GM23338 (cell line): ENCODE measurements at regions not wholly inside any gene's neighbourhood (a gene's known extent, or its start where the extent isn't known, plus 50 kb on each side); places are given as distances from the start of the nearest gene placed in this dataset.

Experiments used
- ATAC-seq: fragments of 200-7000 bp; cut with Tn5 transposase; 3 replicates; pipeline ENCODE4 v1.9.1; 2020
- DNase-seq: peaks from one replicate; pipeline ENCODE4 v3.0.0-alpha.2; 2015; ENCODE audit warnings: low spot score
- H2AFZ ChIP-seq: fragments of 200-600 bp; sonication (generic); 2 replicates; pipeline ENCODE4 v1.8.0; 2016; ENCODE audit warnings: antibody characterized with exemption, mild to moderate bottlenecking, moderate library complexity
- H3F3A ChIP-seq: fragments of 200-600 bp; sonication (generic); replicated peaks from 2 replicates; pipeline ENCODE4 v1.8.0; 2017; ENCODE audit warnings: antibody characterized with exemption, mixed run types, low read depth
- H3K27ac ChIP-seq: fragments of 200-600 bp; sonication (generic); 2 replicates; pipeline ENCODE4 v1.6.1; 2016; ENCODE audit warnings: low read depth
- H3K27me3 ChIP-seq: fragments of 200-600 bp; sonication (generic); 2 replicates; pipeline ENCODE4 v1.8.0; 2016; ENCODE audit warnings: mild to moderate bottlenecking, mixed run types, moderate library complexity; ENCODE audit not compliant: insufficient read depth
- H3K36me3 ChIP-seq: fragments of 200-600 bp; sonication (generic); 2 replicates; pipeline ENCODE4 v1.8.0; 2016; ENCODE audit warnings: mild to moderate bottlenecking; ENCODE audit not compliant: insufficient read depth
- H3K4me1 ChIP-seq: fragments of 200-600 bp; sonication (generic); 2 replicates; pipeline ENCODE4 v1.8.0; 2016; ENCODE audit warnings: mild to moderate bottlenecking, moderate library complexity; ENCODE audit not compliant: insufficient read depth
- H3K4me2 ChIP-seq: fragments of 200-600 bp; sonication (generic); 2 replicates; pipeline ENCODE4 v1.7.1; 2017; ENCODE audit warnings: mixed run types
- H3K4me3 ChIP-seq: fragments of 200-600 bp; sonication (generic); 2 replicates; pipeline ENCODE4 v1.6.1; 2016; ENCODE audit warnings: mixed run types
- H3K79me2 ChIP-seq: fragments of 200-600 bp; sonication (generic); replicated peaks from 2 replicates; pipeline ENCODE4 v1.8.0; 2017; ENCODE audit warnings: mild to moderate bottlenecking; ENCODE audit not compliant: insufficient read depth
- H3K9me2 ChIP-seq: fragments of 200-600 bp; sonication (generic); 2 replicates; pipeline ENCODE4 v1.8.0; 2017; ENCODE audit not compliant: insufficient read depth
- H4K20me1 ChIP-seq: fragments of 200-600 bp; sonication (generic); replicated peaks from 2 replicates; pipeline ENCODE4 v1.8.0; 2017; ENCODE audit warnings: mild to moderate bottlenecking; ENCODE audit not compliant: insufficient read depth
- H3K27ac Mint-ChIP-seq: 2 replicates; pipeline ENCODE4 v1.8.0; 2020; ENCODE audit warnings: inconsistent platforms, mild to moderate bottlenecking, moderate library complexity, mixed read lengths
- H3K27me3 Mint-ChIP-seq: 3 replicates; pipeline ENCODE4 v1.8.0; 2022; ENCODE audit warnings: low read depth, mild to moderate bottlenecking, moderate library complexity, mixed read lengths, inconsistent platforms; ENCODE audit not compliant: insufficient read depth, poor library complexity
- H3K36me3 Mint-ChIP-seq: 3 replicates; pipeline ENCODE4 v1.8.0; 2021; ENCODE audit warnings: low read depth, mild to moderate bottlenecking, inconsistent platforms, moderate library complexity, mixed read lengths
- H3K4me1 Mint-ChIP-seq: 3 replicates; pipeline ENCODE4 v1.8.0; 2020; ENCODE audit warnings: mild to moderate bottlenecking, inconsistent platforms, mixed read lengths
- H3K4me3 Mint-ChIP-seq: 3 replicates; pipeline ENCODE4 v1.8.0; 2021; ENCODE audit warnings: moderate library complexity, mild to moderate bottlenecking, inconsistent platforms, mixed read lengths
- H3K9me3 Mint-ChIP-seq: 3 replicates; pipeline ENCODE4 v1.8.0; 2020; ENCODE audit warnings: moderate library complexity, mild to moderate bottlenecking, inconsistent platforms, mixed read lengths
- CREB1 ChIP-seq: fragments of 250-450 bp; sonication (Bioruptor Pico); IDR thresholded peaks from 2 replicates; pipeline ENCODE4 v1.5.0; 2020; ENCODE audit warnings: low read depth, mild to moderate bottlenecking, moderate library complexity
- EZH2 ChIP-seq: fragments of 200-600 bp; sonication (generic); IDR thresholded peaks from one replicate; pipeline ENCODE4 v1.8.0; 2017; ENCODE audit warnings: antibody characterized with exemption, mild to moderate bottlenecking, low read depth; ENCODE audit not compliant: unreplicated experiment
- JUNB ChIP-seq: IDR thresholded peaks from one replicate; pipeline ENCODE4 v1.6.1; 2016; ENCODE audit warnings: antibody characterized with exemption; ENCODE audit not compliant: unreplicated experiment
- NANOG ChIP-seq: IDR thresholded peaks from 2 replicates; pipeline ENCODE4 v1.6.1; 2016; ENCODE audit warnings: antibody characterized with exemption, borderline replicate concordance
- POLR2AphosphoS5 ChIP-seq: IDR thresholded peaks from 2 replicates; pipeline ENCODE4 v1.6.1; 2016; ENCODE audit warnings: antibody characterized with exemption, low read depth
- STAT1 ChIP-seq: IDR thresholded peaks from one replicate; pipeline ENCODE4 v1.6.1; 2016; ENCODE audit warnings: antibody characterized with exemption; ENCODE audit not compliant: unreplicated experiment
- ZNF331 ChIP-seq: fragments of 250-450 bp; sonication (Bioruptor Pico); IDR thresholded peaks from 2 replicates; pipeline ENCODE4 v1.5.0; 2020; ENCODE audit warnings: low read depth, mild to moderate bottlenecking, moderate library complexity
- TF ChIP-seq, protein P1 (sequence below), 2 experiments: fragments of 200-600 bp in 1 of 2; sonication (generic) in 1 of 2; conservative IDR thresholded peaks; 2 replicates each; pipeline versions ENCODE4 v1.5.1 to v1.6.1; 2016 to 2017; ENCODE audit warnings: antibody characterized with exemption in 2 of 2, low read depth in 2 of 2, mild to moderate bottlenecking in 2 of 2, moderate library complexity in 1 of 2
- TF ChIP-seq, protein P2 (sequence below): IDR thresholded peaks from 2 replicates; pipeline ENCODE4 v1.6.1; 2016; ENCODE audit warnings: antibody characterized with exemption
- TF ChIP-seq, protein P3 (sequence below): IDR thresholded peaks from one replicate; pipeline ENCODE4 v1.6.1; 2018; ENCODE audit warnings: antibody characterized with exemption; ENCODE audit not compliant: unreplicated experiment
- TF ChIP-seq, protein P4 (sequence below): fragments of 250-450 bp; sonication (Bioruptor Pico); IDR thresholded peaks from 2 replicates; pipeline ENCODE4 v1.5.0; 2020; ENCODE audit warnings: mild to moderate bottlenecking, moderate library complexity

DNA sequence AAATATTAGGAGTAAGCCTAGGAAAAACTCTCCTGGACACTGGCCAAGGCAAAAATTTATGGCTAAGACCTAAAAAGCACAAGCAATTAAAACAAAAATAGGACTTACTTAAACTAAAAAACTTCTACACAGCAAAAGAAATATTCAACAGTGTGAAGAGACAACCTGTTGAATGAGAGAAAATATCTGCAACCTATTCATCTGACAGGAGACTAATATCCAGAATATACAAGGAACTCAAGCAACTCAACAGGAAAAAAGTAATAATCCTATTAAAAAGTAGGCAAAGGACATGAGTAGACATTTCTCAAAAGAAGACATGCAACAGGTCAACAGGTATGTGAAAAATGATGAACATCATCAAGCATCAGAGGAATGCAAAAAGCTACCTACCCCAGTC, 431.1 kb downstream of the ZEB2 start:
- no peaks in the 10 kb centered on the region for H4K20me1 ChIP-seq
- no peak overlapping the region for H3K27ac ChIP-seq
- H3F3A ChIP-seq, result no peaks in the 10 kb centered on the region
- no peaks in the 10 kb centered on the region; the same call in 1 of the 2 replicates for H3K9me2 ChIP-seq
- H2AFZ ChIP-seq, result no peak overlapping the region
- Mint-ChIP-seq H3K36me3 (peaks cover 5% of the 10 kb centered on the region; the same call in 1 of the 3 replicates), H3K4me1 (no peaks in the 10 kb centered on the region), H3K9me3 (no peaks in the 10 kb centered on the region), H3K27me3 (no peaks in the 10 kb centered on the region), H3K27ac (no peak overlapping the region), H3K4me3 (no peak overlapping the region)
- no peaks in the 10 kb centered on the region for H3K4me1 ChIP-seq
- ATAC-seq (no peak), DNase-seq (no peak)
- no peak for TF ChIP-seq POLR2AphosphoS5
- TF ChIP-seq, protein P1, sequence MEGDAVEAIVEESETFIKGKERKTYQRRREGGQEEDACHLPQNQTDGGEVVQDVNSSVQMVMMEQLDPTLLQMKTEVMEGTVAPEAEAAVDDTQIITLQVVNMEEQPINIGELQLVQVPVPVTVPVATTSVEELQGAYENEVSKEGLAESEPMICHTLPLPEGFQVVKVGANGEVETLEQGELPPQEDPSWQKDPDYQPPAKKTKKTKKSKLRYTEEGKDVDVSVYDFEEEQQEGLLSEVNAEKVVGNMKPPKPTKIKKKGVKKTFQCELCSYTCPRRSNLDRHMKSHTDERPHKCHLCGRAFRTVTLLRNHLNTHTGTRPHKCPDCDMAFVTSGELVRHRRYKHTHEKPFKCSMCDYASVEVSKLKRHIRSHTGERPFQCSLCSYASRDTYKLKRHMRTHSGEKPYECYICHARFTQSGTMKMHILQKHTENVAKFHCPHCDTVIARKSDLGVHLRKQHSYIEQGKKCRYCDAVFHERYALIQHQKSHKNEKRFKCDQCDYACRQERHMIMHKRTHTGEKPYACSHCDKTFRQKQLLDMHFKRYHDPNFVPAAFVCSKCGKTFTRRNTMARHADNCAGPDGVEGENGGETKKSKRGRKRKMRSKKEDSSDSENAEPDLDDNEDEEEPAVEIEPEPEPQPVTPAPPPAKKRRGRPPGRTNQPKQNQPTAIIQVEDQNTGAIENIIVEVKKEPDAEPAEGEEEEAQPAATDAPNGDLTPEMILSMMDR (conservative IDR thresholded peaks at IDR 0.05; ENCODE audit: low read depth in 2 of 2), result no peak
- TF ChIP-seq NANOG, result no peak
- no peak for TF ChIP-seq CREB1 (CRISPR knock-in tag)
- TF ChIP-seq JUNB, result no peak
- no peak for TF ChIP-seq STAT1
- no peak for TF ChIP-seq EZH2
- TF ChIP-seq, protein P2, sequence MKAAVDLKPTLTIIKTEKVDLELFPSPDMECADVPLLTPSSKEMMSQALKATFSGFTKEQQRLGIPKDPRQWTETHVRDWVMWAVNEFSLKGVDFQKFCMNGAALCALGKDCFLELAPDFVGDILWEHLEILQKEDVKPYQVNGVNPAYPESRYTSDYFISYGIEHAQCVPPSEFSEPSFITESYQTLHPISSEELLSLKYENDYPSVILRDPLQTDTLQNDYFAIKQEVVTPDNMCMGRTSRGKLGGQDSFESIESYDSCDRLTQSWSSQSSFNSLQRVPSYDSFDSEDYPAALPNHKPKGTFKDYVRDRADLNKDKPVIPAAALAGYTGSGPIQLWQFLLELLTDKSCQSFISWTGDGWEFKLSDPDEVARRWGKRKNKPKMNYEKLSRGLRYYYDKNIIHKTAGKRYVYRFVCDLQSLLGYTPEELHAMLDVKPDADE, result no peak
- no peak for TF ChIP-seq ZNF331
- TF ChIP-seq, protein P3, sequence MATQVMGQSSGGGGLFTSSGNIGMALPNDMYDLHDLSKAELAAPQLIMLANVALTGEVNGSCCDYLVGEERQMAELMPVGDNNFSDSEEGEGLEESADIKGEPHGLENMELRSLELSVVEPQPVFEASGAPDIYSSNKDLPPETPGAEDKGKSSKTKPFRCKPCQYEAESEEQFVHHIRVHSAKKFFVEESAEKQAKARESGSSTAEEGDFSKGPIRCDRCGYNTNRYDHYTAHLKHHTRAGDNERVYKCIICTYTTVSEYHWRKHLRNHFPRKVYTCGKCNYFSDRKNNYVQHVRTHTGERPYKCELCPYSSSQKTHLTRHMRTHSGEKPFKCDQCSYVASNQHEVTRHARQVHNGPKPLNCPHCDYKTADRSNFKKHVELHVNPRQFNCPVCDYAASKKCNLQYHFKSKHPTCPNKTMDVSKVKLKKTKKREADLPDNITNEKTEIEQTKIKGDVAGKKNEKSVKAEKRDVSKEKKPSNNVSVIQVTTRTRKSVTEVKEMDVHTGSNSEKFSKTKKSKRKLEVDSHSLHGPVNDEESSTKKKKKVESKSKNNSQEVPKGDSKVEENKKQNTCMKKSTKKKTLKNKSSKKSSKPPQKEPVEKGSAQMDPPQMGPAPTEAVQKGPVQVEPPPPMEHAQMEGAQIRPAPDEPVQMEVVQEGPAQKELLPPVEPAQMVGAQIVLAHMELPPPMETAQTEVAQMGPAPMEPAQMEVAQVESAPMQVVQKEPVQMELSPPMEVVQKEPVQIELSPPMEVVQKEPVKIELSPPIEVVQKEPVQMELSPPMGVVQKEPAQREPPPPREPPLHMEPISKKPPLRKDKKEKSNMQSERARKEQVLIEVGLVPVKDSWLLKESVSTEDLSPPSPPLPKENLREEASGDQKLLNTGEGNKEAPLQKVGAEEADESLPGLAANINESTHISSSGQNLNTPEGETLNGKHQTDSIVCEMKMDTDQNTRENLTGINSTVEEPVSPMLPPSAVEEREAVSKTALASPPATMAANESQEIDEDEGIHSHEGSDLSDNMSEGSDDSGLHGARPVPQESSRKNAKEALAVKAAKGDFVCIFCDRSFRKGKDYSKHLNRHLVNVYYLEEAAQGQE, result no peak
- TF ChIP-seq, protein P4, sequence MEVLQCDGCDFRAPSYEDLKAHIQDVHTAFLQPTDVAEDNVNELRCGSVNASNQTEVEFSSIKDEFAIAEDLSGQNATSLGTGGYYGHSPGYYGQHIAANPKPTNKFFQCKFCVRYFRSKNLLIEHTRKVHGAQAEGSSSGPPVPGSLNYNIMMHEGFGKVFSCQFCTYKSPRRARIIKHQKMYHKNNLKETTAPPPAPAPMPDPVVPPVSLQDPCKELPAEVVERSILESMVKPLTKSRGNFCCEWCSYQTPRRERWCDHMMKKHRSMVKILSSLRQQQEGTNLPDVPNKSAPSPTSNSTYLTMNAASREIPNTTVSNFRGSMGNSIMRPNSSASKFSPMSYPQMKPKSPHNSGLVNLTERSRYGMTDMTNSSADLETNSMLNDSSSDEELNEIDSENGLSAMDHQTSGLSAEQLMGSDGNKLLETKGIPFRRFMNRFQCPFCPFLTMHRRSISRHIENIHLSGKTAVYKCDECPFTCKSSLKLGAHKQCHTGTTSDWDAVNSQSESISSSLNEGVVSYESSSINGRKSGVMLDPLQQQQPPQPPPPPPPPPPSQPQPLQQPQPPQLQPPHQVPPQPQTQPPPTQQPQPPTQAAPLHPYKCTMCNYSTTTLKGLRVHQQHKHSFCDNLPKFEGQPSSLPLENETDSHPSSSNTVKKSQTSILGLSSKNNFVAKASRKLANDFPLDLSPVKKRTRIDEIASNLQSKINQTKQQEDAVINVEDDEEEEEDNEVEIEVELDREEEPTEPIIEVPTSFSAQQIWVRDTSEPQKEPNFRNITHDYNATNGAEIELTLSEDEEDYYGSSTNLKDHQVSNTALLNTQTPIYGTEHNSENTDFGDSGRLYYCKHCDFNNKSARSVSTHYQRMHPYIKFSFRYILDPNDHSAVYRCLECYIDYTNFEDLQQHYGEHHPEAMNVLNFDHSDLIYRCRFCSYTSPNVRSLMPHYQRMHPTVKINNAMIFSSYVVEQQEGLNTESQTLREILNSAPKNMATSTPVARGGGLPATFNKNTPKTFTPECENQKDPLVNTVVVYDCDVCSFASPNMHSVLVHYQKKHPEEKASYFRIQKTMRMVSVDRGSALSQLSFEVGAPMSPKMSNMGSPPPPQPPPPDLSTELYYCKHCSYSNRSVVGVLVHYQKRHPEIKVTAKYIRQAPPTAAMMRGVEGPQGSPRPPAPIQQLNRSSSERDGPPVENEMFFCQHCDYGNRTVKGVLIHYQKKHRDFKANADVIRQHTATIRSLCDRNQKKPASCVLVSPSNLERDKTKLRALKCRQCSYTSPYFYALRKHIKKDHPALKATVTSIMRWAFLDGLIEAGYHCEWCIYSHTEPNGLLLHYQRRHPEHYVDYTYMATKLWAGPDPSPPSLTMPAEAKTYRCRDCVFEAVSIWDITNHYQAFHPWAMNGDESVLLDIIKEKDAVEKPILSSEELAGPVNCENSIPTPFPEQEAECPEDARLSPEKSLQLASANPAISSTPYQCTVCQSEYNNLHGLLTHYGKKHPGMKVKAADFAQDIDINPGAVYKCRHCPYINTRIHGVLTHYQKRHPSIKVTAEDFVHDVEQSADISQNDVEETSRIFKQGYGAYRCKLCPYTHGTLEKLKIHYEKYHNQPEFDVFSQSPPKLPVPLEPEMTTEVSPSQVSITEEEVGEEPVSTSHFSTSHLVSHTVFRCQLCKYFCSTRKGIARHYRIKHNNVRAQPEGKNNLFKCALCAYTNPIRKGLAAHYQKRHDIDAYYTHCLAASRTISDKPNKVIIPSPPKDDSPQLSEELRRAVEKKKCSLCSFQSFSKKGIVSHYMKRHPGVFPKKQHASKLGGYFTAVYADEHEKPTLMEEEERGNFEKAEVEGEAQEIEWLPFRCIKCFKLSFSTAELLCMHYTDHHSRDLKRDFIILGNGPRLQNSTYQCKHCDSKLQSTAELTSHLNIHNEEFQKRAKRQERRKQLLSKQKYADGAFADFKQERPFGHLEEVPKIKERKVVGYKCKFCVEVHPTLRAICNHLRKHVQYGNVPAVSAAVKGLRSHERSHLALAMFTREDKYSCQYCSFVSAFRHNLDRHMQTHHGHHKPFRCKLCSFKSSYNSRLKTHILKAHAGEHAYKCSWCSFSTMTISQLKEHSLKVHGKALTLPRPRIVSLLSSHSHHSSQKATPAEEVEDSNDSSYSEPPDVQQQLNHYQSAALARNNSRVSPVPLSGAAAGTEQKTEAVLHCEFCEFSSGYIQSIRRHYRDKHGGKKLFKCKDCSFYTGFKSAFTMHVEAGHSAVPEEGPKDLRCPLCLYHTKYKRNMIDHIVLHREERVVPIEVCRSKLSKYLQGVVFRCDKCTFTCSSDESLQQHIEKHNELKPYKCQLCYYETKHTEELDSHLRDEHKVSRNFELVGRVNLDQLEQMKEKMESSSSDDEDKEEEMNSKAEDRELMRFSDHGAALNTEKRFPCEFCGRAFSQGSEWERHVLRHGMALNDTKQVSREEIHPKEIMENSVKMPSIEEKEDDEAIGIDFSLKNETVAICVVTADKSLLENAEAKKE (CRISPR knock-in tag), result no peak
- H3K36me3 ChIP-seq, result no peaks in the 10 kb centered on the region
- no peak overlapping the region for H3K4me2 ChIP-seq
- H3K27me3 ChIP-seq, result no peaks in the 10 kb centered on the region
- H3K4me3 ChIP-seq, result no peak overlapping the region
- no peaks in the 10 kb centered on the region for H3K79me2 ChIP-seq
